DOHH2 (cell line): ENCODE measurements at regions not wholly inside any gene's neighbourhood (a gene's known extent, or its start where the extent isn't known, plus 50 kb on each side); places are given as distances from the start of the nearest gene placed in this dataset.

Experiments
- CTCF ChIP-seq: fragments of 200-600 bp; sonication (generic); IDR thresholded peaks from one replicate; pipeline ENCODE4 v1.5.1; 2014; ENCODE audit warnings: antibody characterized with exemption, mild to moderate bottlenecking, low read depth, low read length; ENCODE audit not compliant: poor library complexity, severe bottlenecking
- EZH2phosphoT487 ChIP-seq: fragments of 200-600 bp; sonication (generic); IDR thresholded peaks from 2 replicates; pipeline ENCODE4 v1.6.1; 2017; ENCODE audit warnings: borderline replicate concordance, mild to moderate bottlenecking, antibody characterized with exemption, low read length, moderate library complexity, mixed read lengths

- no peak for TF ChIP-seq CTCF
- no peak for TF ChIP-seq EZH2phosphoT487
Observed at GRCh38 chr13:34700155-34700554, 241.9 kb upstream of the NBEA start.
